Stimulated activated CD8-positive, alpha-beta memory T cell treated with anti-CD3 and anti-CD28 coated beads, Interleukin-4, amount 100 ng/mL, for 4 hours (primary cell): ENCODE measurements at regions not wholly inside any gene's neighbourhood (a gene's known extent, or its start where the extent isn't known, plus 50 kb on each side); places are given as distances from the start of the nearest gene placed in this dataset.
"Not testable (repeated sequence)": the region's sequence is repeated elsewhere in the genome, so short reads cannot be mapped to it uniquely, and the experiment has no call there.

ENCODE experiments used
- DNase-seq, 2 donors: peaks; one replicate each; pipeline ENCODE4 v3.0.0-alpha.2; 2020; ENCODE audit warnings: low read depth in 2 of 2, low spot score in 1 of 2

DNA sequence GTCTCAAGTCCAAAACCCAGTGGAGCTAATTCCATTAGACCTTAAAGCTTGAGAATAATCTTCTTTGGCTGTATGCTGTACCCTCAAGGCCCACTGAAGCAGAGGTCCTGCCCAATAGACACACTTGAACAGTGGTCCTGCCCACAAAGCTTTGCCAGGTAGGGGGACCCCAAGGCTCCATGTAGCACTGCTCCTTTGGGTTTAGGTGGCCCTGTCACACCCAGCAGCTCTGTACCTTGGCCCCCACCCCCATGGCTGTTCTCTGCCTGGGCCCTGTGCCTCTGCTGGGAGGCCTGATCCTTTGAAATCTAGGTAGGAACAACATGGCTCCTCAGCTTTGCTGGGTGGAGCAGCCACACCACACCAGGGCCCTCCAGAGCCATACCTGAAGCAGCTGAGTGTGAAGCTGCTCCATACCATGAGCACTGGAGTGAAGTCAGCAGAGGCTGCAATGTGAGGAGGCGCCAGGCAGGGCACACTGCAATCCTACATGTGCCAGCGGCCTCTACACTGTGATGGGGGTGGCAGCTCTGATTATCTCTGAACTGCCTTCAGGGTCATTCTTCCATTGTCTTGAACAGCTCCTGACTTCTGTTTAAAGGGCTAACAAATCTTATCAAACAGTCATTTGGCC is 188.0 kb upstream of the CCDC54 start:
- no peak for DNase-seq

DNA sequence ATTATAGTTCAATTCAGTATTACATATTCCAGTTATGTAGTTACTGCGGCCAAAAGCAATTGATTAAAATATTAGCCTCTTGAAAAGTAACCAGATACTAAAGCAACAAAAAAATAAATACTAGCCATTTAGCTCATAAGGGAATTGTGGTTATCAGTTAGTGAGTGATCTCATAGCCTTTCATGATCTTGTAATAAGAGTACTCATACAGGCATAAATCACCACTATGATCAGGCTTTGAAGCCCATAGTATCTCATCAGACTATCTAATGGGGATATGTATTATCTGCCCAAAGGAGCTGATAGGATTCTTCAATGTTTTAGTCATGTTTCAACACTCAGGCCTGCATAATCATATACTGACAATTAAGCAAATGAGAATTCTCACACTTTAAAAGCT is 184.1 kb upstream of the CCDC54 start:
- DNase-seq: no peak

DNA sequence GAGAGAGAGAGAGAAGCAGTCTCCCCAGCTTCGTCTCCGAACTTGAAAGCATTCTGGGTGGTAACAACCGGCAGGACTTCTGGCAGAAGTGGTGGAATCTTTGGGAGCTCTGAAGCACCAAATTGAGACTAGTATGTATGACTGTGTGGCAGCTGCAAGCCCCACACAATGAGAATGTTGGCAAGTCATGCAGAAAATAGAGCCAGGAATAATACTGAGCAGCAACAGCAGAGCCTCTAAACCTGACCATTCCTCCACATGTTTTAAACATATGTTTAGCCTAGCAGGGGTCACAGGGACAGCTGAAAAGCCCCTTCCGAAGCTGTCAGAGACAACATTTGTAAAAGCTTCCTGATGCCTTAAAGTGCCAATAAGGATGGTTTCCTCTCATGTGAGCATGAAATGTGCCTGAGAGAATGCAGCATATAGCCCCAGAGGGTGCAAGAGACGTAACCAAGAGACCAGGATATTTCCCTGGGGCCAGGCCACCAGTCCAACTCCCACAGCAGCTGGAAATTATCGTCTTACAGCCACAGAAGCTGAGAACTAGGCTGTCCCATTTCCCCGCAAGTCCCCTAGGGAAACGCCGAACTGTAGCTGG is 178.6 kb upstream of the CCDC54 start:
- DNase-seq: no peak

DNA sequence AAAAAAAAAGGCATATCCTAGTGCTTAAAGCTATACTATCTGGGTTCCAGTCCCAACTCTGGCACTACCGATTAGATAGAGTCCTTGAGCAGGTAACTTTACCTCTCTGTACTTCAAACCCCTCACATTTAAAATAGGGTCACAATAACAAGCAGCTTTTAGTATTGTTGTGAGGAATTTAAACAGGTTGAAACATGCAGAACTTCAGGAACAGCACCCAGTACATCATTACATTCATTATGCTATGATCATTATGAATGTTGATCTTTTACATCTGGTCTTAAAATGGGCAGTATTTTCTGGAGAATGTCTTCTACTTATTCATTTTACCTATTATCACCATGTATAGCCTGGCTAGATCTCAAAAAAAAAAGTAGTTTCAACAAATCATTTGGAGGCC is 176.1 kb upstream of the CCDC54 start:
- DNase-seq: no peak

DNA sequence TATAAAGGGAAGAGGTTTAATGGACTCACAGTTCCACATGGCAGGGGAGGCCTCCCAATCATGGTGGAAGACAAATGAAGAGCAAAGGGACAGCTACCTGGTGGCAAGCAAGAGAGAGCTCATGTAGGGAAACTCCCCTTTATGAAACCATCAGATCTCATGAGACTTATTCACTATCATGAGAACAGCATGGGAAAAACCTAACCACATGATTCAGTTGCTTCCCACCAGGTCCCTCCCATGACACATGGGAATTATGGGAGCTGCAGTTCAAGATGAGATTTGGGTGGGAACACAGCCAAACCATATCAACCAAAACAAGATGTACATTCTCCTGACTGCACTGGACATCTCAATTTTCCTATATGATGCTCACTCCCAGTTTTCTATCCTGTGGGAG is 174.4 kb upstream of the CCDC54 start:
- not testable (repeated sequence) for DNase-seq

DNA sequence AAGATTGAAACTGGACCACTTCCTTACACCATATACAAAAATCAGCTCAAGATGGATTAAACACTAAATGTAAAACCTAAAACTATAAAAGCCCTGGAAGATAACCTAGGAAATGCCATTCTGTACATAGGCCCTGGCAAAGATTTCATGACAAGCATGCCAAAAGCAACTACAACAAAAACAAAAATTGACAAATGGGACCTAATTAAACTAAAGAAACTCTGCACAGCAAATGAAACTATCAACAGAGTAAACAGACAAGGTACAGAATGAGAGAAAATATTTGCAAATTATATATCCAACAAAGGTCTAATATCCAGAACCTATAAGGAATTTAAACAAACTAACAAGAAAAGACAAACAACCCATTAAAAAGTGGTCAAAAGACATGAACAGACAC is 173.1 kb upstream of the CCDC54 start:
- DNase-seq: no peak

DNA sequence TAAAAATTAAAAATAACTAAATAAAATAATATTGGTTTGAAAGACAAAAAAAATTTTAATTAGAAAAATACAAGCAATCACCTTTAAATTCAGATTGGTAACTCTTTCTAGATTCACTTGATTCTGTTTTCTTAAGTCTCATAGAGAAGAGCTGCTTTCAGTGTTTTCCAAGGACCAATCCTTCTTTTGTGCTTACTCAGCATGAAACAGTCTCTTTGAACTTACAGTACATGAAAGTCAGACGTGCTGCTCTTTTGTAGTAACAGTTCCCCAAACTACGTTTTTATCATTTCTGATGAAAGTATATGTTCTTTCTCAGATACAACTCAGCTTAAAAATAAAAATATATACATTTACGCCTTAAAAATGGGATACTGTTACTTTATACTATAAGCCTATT is 171.9 kb upstream of the CCDC54 start:
- no peak for DNase-seq

DNA sequence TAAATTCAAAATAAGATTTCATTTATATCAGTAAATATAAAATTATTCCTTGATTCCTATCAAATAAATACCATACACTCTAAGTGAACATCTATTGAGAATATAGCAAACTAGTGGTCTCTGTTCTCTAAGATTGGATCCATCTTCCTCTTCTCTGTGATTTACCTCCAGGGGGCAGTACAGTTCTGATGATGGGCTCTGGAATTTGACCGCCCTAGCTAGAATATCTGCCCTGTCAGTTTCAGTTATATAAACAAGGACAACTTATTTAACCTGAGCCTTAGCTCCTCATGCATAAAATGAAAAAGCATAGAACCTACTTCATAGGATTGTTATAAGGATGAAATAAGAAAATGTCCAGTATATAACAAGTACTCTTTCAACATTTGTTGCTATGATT is 171.1 kb upstream of the CCDC54 start:
- DNase-seq: no peak

DNA sequence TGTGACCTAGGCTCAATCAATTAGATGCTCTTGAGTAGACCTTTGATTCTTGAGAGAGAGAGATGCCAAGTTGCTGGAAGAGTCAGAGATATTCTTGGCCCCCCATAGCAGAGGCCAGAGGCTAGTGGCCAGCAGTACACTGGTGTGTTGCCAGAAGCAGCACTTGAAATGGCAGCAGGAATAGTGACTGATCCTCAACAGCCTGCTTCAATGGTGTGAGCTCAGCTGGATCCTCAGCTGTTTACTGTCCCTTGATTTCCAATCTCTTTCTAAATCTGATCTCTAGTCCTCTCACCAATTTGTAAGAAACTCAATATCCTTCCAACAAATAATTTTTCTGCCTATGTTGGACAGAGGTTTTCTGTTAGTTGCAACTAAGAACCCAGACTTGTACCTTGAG is 170.3 kb upstream of the CCDC54 start:
- DNase-seq: no peak

DNA sequence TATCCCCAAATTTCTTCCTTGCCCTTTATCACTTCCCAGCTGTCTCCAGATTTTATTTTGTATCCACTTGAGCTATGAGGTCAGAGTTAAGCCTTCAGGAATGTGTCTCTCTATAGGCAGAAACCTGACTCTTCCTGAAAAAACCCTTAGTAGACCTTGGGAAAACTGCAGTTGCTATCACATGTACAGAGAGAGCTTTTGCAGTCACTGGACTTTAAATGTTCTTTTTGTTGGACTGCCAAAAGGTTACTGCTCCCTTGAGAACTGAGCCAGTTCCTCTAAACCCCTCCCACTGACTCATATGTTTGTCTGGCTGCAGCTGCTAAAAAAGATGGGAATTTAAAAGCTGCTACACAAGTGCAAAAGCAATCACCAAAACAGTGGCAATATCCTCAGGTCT is 169.1 kb upstream of the CCDC54 start:
- DNase-seq: no peak

DNA sequence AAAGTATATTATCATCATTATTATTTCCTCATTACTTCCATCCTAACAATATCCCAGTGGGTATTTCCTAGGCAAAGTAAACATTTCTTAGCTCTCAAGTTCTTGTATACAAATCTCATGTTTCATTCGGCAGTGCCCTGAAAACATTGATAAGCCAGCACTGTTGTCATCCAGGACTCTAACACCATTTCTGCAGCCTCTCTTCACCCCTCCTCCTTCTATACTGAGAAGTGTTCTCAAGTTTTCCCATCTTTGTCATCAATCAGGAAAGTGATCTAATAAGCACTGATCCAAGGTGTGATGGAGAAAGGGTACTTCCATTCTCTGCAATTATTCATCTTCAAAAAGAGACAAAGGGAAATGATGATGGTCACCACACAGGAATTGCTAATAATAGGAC is 168.4 kb upstream of the CCDC54 start:
- no peak for DNase-seq

DNA sequence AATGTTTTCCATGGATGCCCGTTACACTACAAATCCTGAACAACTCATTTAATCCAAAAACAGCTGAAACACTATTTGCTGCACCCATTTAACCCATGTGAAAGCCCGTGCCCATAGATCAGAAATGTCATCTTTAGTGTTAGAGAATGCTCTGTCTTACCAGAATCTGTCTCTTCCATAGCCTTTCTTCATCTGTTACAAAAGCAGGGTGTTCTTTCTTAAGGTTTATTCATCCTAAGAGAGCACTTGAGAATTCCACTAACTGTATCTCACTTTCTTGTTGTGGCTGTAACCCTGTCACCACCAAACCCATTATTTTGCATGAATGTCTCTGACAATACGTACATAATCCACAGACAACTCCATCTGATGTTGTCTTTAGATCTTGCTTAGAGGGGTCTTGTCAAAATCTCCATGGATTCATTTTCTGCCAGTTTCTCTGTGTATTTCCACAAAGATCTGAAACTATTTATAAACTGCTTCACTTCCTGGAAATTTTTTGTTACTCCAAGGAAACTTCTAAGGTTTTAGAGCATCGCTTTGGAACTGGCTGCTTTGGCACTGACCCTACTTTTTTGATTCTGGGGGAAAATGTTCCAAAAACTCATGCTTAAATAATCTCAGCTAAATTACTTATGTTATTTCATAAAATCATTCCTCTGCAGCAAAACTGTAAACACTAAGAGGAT is 167.8 kb upstream of the CCDC54 start:
- no peak for DNase-seq

DNA sequence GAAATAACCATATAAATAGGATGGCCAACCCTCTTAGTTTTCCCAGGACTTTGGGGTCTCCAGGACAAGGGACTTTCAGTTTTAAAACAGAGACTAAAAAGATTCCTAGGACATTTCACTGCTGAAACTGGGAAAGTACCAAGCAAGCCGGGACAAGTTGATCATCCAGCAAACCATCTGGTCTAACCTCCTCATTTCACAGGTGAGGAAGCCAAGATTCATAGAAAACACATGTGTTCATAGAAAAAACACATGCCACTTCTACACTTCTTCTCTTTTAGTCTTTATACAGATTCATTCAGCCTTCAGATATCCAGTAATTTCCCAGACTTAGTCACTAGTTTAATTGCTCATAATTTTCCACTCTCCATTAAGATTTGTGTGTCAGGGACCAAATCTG is 165.6 kb upstream of the CCDC54 start:
- no peak for DNase-seq

DNA sequence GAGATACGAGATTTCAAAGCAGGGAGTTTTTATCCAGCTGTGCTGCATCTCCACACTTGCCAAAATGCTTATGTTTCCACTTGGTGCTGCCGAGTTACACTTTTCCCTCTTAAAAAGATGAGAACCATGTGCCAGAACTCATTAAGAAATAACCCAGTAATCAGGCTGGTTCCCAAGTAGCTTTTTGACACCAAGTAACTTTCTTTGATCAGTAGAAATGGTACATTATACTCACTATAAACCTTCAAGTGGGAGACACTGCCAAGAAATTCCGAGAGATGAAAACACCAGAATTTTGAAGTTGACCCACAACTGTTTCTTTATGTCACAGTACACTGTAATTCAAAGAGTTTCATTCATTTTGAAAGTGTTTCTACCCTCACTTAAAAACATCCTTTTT is 164.6 kb upstream of the CCDC54 start:
- DNase-seq: no peak

DNA sequence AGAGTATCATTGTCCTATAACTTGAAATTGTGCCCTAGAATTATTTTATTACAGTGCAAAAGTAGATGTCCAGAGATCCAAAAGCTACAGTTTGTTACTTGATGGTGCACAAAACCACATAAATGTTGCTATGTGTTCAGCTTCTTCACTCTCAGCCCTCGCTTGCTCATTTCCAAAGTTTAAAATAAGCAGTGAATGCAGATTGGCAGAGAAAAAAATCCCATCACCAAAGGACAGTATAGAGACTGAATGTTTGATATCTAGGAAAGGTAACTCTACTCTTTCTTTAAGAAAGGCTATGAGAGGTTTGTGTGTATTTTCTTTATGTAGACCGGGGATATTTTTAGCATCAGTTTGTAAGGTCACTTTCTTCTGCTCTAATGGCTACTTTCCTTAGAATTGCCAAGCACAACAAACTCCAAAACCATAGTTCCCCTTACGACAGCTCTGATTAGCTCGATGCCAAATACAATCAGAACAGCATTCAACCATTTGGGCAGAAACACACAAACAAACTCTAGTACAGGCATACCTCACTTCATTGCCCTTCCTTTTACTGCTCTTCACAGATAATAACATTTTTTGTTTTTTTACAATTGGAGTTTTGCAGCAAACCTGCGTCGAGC is 164.1 kb upstream of the CCDC54 start:
- no peak for DNase-seq

DNA sequence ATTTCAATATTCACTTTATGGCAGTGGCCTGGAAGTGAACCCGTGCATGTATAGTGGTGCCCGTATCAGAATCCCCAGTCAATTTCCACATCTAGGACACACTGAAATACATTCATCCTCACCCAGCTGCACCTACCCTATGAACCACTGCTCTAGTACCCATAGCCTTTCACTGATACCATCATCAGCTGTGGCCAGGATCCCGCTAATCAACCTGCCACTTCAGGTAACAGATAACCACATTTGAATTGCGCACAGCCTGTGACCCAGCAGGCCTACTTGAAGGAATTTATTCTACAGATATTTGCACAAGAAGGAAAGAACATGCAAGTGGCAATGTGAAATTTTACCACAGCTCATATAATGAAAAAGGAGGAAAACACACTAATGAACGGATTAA is 161.0 kb upstream of the CCDC54 start:
- DNase-seq: no peak

DNA sequence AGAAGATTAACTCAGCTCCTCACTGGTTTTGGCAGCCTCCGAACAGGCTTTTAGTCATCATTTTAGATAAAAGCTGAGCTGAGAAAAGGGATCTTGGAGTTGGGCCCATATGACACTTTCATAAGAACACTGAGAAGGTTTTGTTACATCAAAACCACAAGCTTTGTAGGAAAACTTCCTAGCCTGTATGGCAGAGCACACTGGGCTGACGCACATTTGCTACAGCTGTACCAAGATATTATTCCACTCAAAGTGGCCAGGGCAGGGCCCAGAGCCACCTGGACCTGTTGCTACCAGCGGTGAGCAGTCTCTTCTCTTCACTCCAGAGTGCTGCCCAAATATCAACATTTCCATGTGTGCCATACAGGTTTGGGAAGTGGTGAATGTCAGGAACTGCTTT is 160.5 kb upstream of the CCDC54 start:
- no peak for DNase-seq

DNA sequence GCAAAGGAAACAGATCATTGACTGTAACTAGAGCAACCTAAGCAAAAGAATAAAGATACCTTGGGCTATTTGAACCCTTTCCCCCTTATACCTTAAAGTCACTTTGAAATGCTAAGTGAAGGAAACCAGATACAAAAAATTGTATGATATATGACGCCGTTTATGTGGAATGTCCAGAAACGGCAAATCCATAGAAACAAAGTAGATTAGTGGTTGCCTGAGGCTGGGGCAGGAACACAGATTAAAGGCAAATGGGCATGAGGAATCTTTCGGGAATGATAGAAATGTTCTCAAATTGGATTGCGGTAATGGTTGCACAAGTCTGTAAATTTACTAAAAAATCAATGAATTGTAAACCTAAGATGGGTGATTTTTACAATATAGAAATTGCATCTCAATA is 160.1 kb upstream of the CCDC54 start:
- no peak for DNase-seq

DNA sequence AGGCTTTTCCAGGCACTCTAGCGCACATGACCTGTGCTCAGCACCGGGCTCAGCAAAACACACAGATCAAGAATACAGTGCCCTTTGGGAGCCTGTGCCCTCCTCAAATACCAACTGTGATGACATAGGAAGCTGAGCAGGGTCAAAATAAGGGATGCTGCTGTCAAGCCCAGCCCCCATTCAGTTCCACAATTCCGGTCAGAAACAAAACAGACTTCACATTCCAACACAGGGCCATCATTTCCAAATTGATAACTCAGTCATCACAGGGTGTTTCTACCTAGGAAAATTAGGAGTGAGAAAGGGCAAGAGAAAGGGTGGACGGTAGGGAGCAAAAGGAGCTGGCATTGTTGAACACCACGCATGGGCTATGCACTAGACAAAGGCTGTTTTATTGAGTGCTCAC is 158.4 kb upstream of the CCDC54 start:
- no peak for DNase-seq

DNA sequence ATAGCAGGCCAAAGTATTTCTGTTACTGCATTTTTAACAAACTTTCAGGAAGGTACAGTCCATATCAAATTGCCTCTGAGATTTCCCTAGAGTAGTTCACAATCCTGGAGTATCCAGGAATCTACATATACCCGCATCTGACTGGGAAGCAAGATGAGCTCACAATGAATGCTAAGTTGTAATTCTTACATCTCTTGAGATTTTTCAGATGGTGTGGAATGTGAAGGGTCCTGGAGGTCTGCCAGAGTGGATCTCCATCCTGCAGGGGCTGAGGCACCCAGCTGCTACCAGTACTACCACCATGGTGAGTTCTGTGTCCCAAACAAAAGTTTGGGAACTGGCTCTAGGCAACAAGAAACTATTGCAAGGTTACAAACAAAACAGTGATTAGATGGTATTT is 156.7 kb upstream of the CCDC54 start:
- DNase-seq: no peak

DNA sequence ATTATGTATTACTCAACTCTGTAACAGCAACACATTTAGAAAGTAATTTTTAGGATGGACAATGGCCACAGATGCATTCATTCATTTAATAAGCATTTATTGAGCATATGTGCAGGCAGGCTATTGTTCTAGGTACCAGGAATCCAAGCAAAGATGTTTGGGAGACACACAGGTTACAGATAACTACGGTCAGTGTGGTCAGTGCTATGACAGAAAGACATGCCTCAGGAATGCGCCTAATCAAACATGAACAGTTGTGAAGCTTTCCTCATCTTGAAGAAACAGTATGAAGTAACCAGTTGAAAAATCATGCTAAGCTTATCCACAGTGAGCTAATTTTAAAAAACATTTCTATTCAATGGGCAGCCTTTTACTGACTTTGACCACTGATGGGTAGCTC is 155.4 kb upstream of the CCDC54 start:
- no peak for DNase-seq

DNA sequence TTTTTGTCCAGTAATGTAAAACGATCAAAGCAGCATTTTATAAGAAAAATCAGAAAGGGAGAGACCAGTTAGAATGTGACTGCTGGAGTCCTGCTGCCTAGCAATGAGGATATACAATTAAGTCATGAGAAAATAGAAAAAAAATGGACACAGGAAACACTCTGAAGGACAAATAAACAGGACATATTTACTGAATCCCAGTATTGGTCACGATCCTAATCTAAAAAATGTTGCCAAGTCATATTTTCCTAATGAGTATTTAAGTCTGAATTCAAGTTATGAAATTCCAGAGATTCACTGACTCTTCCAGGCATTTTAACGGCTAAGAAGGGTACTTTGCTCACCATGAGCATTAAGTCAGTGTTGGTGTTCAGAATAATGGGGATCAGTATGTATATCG is 154.3 kb upstream of the CCDC54 start:
- no peak for DNase-seq
